C4-2B (cell line): ENCODE measurements at regions not wholly inside any gene's neighbourhood (a gene's known extent, or its start where the extent isn't known, plus 50 kb on each side); places are given as distances from the start of the nearest gene placed in this dataset.

ENCODE experiments used
- ZFX ChIP-seq: fragments of 450-650 bp; IDR thresholded peaks from 2 replicates; pipeline ENCODE4 v1.6.1; 2017
- TF ChIP-seq, protein P1 (sequence below): fragments of 450-650 bp; conservative IDR thresholded peaks from 2 replicates; pipeline ENCODE4 v1.5.1; 2017; ENCODE audit warnings: mild to moderate bottlenecking

DNA sequence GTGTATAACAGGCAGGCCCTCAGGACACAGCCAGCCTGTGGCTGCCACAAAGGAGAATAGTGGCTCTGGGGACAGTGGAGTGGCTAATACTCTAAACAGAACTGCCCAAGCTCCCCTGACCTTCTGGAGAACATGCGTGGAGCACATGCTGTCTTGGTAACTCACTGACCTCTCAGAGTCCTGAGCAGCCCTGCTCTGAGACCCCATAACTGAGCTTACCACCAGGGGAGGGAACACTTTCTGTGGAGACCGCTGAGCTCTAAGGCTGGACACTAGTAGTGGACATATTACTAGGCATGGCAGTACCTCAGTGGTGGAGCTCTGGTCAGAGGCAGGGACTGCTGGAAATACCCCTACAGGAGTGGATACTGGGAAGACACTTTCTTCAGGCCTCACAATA lies 60.2 kb upstream of the SPTLC1 start:
- TF ChIP-seq, protein P1, sequence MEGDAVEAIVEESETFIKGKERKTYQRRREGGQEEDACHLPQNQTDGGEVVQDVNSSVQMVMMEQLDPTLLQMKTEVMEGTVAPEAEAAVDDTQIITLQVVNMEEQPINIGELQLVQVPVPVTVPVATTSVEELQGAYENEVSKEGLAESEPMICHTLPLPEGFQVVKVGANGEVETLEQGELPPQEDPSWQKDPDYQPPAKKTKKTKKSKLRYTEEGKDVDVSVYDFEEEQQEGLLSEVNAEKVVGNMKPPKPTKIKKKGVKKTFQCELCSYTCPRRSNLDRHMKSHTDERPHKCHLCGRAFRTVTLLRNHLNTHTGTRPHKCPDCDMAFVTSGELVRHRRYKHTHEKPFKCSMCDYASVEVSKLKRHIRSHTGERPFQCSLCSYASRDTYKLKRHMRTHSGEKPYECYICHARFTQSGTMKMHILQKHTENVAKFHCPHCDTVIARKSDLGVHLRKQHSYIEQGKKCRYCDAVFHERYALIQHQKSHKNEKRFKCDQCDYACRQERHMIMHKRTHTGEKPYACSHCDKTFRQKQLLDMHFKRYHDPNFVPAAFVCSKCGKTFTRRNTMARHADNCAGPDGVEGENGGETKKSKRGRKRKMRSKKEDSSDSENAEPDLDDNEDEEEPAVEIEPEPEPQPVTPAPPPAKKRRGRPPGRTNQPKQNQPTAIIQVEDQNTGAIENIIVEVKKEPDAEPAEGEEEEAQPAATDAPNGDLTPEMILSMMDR: no peak
- no peak for TF ChIP-seq ZFX
